ENCODE measurements at regions not wholly inside any gene's neighbourhood (a gene's known extent, or its start where the extent isn't known, plus 50 kb on each side); places are given as distances from the start of the nearest gene placed in this dataset.

GRCh38 chr9:17905781-17906175 lies 326.9 kb downstream of the SH3GL2 start:
- TF ChIP-seq HMGXB4 (CRISPR knock-in tag; IDR thresholded peaks at IDR 0.05) (no peak), TP53 (CRISPR knock-in tag; IDR thresholded peaks at IDR 0.05) (no peak), ATF3 (CRISPR knock-in tag; conservative IDR thresholded peaks at IDR 0.05) (no peak), CTCF (IDR thresholded peaks at IDR 0.05) (no peak), ZNF121 (CRISPR knock-in tag; IDR thresholded peaks at IDR 0.05) (no peak), PREB (CRISPR knock-in tag; IDR thresholded peaks at IDR 0.05; ENCODE audit: borderline replicate concordance) (no peak), TCF7 (CRISPR knock-in tag; IDR thresholded peaks at IDR 0.05; ENCODE audit: low read depth) (no peak), JUN (CRISPR knock-in tag; IDR thresholded peaks at IDR 0.05) (no peak), ZBTB21 (CRISPR knock-in tag; IDR thresholded peaks at IDR 0.05; ENCODE audit: borderline replicate concordance) (no peak), ATF6 (CRISPR knock-in tag; IDR thresholded peaks at IDR 0.05) (no peak)

Measured in WTC11 (cell line).